ENCODE measurements at regions not wholly inside any gene's neighbourhood (a gene's known extent, or its start where the extent isn't known, plus 50 kb on each side); places are given as distances from the start of the nearest gene placed in this dataset.

DNA sequence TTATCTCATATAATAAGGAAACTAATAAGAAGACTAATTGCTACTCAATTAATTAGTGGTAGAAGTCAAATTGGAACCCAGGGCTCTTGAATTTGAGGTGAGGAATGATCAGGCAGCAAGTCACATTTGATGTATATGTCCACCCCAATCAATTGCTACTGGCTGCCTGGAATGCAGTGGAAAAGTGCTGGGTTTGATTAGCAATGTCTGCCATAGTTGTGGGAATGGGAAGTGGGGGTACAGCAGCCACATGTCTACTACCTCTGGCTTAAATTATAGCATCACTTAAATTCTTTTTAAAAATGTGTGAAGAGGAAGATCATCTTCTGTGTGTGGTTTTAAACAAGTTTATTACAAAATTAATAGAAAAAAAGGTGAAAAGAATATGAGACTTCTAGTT lies 50.8 kb upstream of the NAV2 start:
- no peak for DNase-seq

DNA sequence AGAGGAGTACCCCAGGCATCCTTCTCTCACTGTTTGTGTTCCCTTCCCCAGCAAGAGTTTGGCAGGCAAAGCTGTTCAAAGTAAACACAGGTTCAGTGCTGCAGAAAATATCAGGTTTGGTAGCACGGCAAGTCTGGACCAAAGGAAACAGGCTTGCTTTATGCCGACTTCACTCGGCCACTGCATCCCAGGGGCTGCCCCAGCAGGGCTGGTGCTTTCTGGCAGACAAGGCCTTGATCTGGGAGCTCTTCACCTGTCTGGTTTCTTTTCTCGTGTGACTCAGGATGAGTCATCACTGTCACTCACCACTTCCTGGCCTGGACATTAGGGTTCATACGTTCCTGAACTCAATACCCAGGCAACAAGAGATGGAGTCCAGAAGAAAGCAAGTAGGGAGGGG lies 52.6 kb upstream of the NAV2 start:
- no peak for DNase-seq

DNA sequence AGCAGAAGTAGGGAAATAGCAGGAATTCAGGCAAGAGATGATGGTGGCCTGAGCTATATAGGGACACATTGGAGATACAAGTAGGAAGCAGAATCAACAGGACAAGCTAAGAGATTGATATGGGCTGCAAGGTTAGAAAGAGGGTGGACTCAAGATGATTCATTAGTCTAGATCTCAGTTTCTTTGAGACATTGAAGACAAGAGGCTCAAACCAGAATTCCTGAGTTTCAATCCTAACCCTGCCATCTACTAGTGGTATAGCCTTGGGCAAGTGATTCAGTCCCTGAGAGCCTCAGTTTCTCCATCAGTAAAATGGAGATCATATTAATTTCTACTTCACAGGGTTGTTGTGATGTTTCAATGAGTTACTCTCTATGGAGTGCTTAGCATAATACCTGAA lies 53.1 kb upstream of the NAV2 start:
- DNase-seq, result no peak

DNA sequence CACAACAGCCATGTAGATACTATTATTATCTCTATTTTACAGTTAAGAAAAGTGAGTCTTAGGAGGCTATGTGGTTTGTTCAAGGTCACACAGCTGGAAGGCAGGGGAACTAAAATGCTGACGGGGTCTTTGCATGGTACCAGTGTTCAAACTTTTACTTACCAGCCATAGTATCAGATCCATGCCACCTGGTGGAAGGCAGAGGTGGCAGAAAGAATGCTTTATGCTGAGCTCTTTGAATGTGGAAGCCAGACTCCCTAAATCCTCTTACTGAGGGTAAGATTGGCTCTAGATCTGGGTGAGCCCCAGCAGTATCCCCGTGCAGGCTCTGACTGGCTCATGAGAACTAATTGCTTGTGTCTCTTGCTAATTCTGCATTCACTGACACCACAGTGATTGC lies 54.3 kb upstream of the NAV2 start:
- DNase-seq, result no peak

DNA sequence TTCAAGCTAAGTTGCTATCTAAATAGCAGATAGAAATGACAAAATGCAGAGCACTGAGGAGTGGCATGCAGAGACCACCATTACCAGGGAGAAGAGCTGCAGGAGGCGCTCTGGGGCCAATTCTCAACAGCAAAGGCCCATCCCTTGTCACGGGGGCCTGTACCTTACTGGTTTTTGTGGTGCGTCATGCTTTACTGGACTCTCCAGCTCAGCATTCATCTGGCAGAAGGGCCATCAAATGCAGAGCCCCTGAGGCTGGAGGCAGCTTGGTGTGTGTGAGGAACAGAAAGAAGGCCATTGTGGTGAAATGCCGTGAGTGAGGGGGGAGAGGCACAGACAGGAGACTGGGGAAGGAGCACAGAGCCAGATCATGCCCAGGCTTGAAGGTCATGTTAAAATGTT lies 56.5 kb upstream of the NAV2 start:
- no peak for DNase-seq

DNA sequence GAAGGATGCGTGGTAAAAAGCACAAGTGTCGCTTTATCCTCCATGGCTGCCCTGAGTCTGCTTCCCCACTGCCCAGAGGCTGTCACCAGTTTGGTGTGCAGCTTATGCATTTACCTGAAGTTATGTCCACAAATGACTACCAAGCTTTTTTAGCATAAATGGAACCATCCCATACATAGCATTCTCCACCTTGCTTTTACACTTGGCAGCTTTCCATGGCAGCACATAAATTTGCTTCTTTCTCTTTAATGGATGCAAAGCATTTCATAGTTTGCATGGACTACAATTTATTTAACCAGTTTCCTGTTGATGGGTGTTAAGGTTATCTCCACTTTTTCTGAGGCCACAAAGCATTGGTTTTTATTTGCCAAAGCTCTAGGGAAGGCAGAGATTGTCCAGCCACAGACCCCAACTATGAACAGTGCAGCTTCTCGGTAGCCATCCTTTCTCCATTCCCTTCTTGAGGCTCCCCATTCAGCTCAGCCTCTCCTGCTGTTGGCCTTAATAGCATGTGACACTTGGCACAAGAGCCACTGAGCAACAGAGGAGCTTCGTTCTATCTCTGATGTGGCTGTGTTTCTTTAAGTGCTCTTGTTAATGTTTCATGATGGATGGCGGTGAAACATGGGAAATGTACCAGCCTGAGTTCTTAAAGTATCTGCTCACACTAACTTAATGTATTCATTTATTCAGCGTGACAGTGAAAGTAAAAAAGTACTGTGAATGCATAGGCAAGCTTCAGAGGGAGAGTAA lies 59.8 kb upstream of the NAV2 start:
- DNase-seq, result no peak

DNA sequence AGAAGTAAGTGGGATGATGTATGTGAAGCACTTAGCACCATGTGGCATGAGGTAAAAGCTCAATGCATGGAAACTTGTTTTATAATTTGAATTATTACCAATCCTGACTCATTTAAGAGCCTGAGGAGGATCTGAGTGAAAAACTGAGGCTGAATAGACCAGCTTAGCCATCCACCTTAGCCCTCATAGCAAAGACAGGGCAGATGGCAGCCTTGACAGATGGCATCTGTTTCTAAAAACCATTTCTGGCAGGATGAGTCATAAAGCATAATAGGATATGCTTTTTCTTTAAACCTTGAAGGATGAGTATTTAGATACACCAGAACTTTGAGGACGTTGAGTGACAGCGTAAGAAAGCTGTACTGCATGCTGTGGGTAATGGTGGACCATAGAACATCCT lies 61.0 kb upstream of the NAV2 start:
- no peak for DNase-seq

DNA sequence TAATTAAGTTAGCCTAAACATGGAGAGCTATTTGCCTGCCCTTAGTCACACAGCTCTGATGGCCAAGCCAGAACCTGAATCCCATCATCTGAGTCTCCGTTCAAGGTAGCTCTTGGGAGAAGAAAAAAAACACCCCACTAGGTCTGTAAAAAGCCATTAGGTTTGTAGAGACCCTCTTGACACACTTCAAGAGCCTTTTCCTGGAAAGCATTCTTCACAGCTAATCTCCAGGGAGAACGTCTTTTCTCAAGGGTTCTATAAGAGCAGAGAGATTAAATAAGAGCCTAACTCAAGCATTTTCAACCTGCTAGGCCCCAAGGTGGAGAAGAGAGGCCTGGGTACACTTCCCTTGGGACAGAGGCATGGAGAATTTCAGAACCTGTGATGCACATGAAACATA lies 61.6 kb upstream of the NAV2 start:
- no peak for DNase-seq

DNA sequence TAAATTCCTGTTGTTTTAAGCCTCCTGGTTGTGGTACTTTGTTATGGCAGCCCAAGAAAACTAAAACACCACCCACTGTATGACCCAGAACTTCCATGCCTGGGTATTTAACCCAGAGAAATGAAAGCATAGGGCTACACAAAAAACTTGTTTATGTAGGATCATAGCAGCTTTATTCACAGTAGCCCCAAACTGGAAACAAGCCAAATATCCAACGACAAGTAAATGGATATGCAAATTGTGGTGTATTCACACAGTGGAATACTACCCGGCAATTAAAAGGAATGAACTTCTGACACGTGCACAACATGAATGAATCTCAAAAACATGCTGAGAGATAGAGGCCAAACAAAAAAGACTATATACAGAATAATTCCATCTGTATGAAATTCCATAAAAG lies 62.2 kb upstream of the NAV2 start:
- no peak for DNase-seq

DNA sequence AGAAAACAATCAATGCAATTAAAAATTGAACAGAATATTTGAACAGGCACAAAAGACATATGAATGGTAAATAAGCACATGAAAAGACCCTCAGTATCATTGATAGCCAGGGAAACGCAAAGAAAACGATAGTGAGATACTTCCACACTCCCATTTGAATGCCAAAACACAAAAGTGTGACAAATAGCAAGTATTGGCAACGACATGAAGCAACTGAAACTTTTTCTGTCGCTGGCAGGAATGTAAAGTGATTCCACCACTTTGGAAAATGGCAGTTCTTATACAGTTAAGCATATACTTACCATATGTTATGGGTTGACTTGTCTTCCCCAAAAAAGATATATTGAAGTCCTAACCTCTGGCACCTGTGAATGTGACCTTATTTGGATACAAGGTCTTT lies 62.9 kb upstream of the NAV2 start:
- DNase-seq, result no peak

DNA sequence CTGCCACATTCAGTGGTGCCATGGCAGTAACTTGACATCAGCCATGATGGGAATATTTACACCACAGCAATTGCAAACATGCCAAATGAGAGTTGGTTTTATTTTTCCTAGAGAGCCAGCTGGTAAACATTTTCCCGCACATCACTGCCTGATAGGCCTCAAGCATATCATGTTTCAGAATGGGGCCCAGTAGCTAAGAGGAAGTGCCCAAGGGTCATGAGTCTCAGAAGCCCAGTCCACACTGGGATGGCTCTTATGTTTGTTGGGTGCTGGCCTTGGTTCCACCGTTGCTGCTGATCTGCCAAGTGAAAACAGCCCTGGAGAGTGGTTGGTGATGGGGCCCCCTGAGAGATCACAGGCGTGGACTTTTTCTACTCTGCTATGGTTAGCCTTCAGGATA lies 64.3 kb upstream of the NAV2 start:
- DNase-seq, result no peak

DNA sequence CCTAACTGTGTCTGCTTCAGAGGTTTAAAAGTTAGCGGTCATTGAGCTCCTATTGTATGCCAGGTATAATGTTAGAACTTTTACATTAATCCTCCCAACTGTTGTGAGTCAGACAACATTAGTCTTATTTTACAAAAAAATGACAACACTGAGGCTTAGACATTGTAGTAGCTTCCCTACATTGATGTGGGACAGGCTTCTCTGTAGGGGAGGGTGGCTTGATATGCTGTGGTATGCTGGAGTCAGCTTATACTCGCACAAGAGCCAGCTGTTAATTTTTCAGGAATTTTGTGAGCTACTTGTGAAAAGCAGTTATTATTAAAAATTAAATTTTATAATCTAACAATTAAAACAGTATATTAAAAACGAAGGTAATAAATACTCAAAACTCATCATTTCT lies 64.8 kb upstream of the NAV2 start:
- DNase-seq, result no peak

DNA sequence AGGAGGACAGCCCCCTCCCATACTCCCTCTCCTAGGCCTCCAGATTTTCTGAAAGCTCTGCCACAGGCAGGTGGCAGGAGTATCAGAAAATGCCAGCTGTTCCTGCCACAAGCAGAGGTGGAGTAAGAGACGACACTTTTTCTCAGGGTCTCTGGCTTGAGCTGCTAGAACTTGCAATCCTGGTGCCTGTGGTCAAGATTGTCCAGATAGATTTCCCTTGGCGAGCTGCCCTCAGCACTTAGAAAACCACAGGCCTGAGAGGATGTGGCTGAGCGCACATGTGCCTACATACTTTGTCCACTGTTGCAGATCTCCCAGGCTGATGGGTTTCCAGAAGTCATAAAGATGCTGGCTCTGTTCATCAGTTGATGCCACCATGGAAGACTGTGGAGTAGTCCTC lies 65.7 kb upstream of the NAV2 start:
- no peak for DNase-seq

DNA sequence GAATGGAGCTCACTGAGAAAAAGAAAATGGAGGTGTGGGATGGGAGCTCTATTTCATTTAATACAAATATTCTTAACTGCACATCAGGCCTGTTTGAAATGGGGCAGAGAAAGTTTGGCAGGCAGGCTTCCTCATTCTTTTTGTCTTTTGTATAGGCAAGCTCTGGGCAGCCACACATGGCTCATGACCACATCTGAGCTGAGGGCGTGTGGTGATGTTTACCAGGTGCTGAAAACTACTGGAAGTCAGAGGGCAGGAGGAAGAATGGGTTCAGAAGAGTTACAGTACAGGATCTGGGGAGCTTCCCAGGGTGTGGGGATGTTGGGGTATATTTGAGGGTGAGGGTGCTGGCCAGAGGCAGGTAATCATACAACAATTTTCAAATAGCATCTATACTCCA lies 66.3 kb upstream of the NAV2 start:
- no peak for DNase-seq

DNA sequence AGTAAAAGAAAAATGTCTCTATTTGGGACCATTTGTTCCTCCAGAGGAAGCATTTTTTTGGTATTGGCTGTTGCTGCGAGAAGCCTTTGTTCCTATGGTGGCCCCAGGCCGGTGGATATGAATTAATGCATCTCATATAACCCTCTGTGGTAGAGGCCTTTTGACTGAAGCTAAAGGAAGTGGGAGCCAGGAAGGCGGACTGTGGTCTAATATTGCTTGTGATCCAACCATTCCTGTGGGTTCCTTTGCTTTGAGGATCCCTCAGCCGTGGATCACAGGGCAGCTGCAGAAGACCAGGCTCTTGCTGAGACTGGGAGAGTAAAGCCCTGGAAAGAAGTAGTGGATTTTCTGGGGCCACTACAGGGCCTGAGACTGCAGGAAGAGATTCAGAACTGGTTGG lies 68.3 kb upstream of the NAV2 start:
- DNase-seq, result no peak

DNA sequence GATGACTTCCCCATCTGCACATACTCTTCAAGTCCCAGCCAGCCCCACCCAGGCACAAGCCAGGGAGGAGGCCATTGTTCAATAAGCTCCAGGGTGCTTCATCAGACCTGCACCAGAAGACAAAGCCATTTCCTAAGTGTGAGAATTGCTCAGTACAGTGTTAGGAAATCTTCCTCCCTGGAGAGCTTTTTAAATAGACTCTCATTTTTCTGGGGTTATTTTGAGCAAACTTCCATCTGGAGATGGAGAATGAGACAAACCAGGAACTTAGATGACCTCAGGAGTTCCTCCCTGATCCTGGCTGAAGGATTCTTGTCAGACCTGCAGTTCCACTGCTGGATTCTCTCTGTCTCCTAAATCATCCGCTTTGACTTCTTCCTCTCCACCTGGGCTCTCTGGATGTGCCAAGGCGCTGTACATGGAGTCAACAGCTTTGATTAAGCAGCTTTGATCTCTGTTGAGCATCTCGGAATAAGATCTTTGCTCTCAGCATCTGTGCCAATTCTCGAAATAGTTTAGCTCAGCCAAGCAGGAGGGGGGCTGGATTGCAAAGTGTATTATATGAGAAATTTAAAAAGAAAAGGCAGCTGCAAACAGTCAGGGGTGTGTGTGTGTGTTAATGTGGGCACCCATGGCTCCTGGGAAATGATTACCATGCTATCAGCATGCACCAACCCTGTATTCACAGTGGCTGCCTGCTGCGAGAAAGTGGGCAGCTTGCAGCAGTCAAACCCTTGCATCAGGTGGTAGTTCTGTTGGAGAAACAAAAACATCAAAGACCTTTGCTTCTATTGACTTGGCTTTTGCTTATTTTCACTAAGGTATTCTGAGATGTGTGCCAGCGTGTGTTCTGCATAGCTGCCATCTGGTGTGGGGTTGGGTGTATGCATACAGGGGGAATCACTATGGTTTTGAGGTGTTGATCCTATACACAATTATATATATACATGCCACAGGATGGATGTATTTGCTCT lies 70.2 kb upstream of the NAV2 start:
- DNase-seq, result no peak

DNA sequence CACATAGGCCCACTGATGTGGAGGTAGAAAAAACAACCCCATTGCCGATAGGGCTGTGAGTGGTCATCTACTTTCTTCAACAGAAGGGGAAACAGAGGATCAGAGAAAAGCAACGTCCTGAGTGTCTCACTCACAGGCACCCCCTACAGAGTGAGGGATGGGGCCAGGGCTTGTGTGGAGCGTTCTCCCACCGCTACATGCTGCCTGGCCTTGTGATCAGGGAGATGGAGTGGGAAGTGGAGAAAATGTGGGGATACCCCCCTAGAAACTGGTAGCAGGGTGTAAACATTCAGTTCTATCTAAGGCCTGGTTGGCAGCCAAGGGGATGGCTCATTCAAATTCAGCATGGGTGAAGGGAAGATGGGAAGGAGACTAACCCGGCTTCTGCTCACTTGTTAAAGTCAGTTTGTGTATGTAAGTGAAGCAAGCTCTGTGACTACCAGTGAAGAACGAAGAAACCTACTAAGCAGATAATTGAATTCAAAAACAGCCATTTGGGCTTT lies 73.0 kb upstream of the NAV2 start:
- no peak for DNase-seq

DNA sequence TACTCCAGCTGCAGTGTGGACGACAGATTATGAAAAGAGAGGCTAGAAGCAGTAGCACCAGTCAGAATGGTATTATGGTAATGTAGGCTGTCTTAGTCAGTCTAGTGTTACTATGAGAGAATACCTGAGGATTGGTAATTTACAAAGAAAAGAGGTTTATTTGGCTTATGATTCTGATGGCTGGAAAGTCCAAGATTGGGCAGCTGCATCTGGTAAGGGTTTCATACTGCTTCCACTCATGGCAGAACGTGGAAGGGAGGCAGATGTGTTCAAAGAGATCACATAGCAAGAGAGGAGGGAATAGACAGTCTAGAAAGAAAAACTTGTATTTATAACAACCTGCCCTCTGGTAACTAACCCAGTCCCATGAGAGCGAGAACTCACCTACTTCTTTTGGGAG lies 77.3 kb upstream of the NAV2 start:
- no peak for DNase-seq

DNA sequence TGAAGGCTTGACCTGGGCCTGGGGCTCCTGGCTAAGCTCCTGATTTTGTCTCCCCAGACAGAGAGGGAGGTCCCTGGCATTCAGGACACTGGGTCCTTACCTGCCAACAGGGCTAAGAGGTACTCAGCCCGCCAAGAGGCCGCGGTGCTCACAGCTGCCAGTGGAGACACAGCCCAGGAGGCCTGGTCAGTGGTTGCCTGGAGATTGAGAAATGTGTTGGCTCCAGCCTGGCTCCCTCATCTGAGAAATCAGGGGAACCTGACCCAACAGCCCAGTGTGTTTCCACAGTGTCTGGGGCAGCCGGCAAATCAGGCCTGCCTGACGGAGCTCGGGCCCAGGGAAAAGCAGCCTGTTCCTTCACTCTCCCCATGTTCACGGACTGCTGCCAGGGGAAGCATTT lies 79.4 kb upstream of the NAV2 start:
- DNase-seq, result no peak

DNA sequence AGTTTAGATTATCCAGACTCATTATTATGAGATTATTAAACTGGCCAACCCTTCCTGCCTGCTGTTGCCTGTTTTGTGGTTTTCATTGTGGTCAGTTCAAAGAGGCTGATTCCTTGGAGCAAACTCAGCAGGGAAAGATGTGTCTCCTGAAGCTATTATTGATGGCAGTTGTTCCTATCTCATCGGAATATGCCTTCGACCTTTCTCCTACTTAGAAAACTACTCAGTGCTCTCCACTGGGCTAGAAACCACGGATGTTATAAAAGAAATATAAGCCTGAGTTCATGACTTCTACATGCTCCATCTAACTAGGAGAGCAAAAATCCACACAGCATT lies 80.2 kb upstream of the NAV2 start:
- no peak for DNase-seq

DNA sequence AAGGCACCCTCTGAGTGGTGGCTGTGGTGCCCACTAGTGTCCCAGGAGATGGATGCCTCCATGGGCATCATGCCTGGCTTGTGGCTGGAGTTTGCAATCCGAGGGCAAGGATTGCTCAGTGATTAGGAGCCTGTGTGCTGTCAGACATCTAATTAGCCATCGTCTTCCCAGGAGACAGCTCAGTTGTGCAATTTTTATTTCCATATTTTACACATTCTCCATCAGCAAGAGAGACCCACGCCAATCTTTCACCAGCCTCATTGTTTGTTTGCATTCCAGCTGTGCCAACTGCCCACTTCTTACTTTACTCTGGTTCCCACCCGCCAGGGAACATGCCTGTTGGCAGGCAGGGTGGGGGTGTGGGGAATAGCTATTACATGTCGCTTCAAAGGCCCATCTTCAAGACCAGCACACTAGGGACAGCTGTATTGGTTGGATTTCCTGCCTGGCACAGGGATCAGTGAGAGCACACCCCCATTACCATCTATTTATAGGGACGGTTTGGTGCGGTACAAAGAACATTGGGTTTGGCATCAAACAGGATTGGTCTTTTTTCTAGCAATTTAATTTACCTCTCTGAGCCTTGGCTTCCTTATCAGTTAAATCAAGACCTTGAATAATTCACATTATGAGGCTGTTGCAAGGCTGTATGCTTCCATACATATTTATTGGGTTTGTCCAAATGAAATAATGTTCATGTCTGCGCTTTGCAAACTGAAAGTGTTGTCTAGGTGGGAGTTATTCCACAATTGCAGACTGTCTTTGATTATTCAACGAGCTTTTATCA lies 80.7 kb upstream of the NAV2 start:
- DNase-seq, result no peak

DNA sequence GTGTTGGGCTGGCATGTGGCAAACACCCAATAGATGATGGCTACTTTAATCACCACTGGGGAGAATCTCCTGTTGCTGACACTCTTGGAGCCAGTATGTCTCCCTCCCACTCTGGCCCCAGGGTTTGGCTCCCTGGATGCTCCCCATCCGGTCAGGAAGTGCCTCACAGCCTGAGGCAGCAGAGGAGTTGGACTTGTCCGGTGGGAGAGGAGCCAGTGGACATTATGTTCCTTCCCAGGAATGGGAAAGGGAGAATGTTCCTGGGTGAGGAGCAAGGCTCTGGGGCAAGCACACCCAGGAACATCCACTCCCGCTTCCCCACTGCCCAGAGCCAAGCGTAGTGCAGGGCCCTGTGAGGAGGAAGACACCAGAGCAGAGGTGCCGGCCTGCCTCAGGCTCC lies 84.6 kb upstream of the NAV2 start:
- DNase-seq, result no peak

DNA sequence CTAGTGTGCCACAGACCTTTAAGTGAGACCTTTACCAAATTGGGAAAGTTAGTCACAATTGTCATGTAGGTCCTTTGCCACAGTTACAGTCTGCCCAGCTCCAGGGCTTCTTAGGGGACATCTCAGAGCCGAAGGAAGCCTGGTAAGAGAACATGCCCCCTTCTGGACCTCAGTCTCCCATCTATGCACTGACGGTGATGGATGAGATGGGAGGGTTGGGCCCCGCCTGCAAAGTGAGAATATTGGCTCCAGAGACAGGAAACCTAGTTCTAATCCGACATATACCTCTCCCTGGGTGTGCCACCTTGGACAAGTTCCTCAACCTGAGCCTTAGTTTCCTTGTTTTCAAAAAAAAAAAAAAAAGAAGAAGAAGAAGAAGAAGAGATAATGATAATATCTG lies 85.1 kb upstream of the NAV2 start:
- DNase-seq, result no peak

Data from right kidney (tissue), 1 donor.